ENCODE measurements at regions not wholly inside any gene's neighbourhood (a gene's known extent, or its start where the extent isn't known, plus 50 kb on each side); places are given as distances from the start of the nearest gene placed in this dataset.

- TF ChIP-seq POLR2A (IDR thresholded peaks at IDR 0.05) (no peak), CTCF (IDR thresholded peaks at IDR 0.05) (no peak)
These were observed 285.9 kb upstream of the SMIM30 start for GRCh38 chr7:113404245-113404644.

Measured in suprapubic skin (tissue), 3 donors.